HG02840 (cell line): ENCODE measurements at regions not wholly inside any gene's neighbourhood (a gene's known extent, or its start where the extent isn't known, plus 50 kb on each side); places are given as distances from the start of the nearest gene placed in this dataset.
"Not testable (repeated sequence)": the region's sequence is repeated elsewhere in the genome, so short reads cannot be mapped to it uniquely, and the experiment has no call there.

ENCODE experiments used
- ATAC-seq: cut with Tn5 transposase; IDR thresholded peaks from one replicate; pipeline ENCODE4 v1.9.1; 2021; ENCODE audit warnings: mild to moderate bottlenecking, moderate library complexity, moderate number of reproducible peaks; ENCODE audit not compliant: unreplicated experiment, low FRiP score

DNA sequence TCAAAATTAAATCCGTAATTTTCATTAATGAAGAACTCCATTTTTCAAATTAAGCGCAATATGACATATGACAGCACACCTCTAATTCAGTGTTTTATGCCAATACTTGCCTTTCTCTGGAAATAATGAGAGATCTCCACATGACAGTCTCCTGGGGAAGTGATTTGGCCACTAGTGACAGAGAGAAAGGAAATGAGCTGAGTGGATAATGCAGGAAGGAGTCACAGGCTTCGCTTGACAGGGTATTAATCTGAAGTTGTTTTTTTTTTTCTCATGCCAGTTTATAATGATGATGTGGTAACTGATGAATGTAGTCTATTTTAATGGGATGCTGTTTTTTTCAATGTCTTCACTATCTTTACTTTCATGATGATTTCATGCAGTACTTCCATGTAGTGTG, 1079.4 kb upstream of the GYPC start:
- ATAC-seq: no peak

DNA sequence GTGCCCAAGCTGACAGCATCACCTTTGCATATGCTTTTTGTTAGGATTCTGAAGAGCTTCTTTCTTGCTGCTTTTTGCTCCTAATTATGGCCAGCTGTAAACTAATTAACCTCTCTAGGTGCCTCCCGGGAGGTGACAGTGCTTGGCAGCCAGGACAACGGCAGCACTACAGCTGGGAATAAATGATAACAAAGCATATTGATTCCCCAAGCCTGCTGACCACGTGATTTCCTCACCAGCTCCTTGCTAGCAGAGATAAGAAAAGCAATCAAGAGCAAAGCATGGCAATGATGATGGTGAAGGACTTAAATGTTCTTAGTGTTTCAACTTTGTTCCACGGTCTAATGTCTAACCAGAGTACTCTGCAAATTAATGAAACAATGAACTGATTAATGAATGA, 1074.4 kb upstream of the GYPC start:
- ATAC-seq: no peak

DNA sequence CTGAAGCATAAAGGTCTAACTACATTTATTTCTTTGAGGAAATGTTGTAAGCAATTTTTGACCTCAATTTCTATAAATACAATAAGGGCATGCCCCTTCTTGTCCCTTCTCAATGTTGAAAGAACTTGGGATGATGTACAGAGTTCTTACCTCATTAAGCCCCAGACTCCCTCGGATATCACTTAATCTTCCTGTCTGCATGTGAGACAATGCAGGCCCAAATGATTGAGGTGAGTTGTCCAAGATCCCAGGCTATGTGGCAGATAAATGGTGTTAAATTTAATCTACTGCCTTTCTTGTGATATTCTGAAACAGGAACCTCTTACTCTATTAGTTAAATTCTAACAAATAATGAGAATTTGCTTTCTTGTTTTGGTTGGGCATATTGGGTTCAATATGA, 1073.4 kb upstream of the GYPC start:
- no peak for ATAC-seq

DNA sequence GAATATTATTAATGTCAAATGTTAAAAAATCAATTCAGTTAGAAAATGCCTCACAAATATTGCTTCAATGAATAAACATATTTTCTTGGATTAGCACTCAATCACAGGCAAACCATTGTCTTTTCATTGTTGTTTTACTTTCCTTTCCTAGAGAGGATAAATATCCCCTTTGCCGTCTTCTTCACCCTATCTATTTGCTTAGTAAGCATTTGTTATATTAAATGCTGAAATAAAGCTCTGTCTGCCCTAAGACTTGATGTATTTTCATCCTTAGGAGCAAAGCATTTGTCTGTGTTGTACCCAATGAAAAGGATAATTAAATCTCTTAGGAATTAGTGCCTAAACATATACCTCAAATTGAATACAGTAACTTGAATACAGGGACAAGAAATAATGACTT, 1071.2 kb upstream of the GYPC start:
- ATAC-seq: no peak

DNA sequence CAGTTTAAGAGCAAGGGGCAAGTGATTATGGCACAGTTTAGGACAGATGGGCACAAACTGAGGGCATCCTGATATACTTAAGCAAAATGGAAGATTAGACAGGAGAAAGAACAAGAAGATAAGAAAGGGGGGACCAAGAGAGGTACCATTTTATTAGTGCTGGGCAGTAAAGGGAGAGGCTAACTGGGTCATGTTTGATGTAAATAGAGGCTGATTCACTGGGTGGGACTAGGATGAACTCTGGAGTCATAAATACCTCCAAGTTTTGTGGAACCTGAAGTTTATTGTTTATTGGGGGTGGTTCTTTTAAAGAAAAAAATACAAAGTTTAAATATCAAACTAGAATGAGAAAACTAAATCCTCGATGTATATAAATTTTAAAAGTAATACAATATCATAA, 1067.2 kb upstream of the GYPC start:
- ATAC-seq: no peak

DNA sequence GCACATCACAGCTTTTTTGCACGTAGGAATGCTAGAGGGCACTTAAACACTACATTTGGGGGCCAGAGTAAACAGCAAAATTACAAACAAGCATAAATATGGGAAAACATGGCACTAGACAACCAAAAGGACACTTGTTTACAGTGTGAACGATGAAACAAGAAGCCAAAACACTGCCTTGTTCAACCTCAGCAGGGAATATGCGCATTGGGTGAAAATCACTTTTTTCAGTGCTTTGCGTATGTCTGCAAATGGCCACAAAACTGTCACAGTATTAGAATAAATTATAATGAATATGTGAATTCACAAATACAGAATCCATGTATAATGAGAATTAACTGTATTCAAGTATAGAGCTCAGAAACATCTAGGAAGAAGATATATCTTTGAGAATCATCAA, 1064.0 kb upstream of the GYPC start:
- ATAC-seq: no peak

DNA sequence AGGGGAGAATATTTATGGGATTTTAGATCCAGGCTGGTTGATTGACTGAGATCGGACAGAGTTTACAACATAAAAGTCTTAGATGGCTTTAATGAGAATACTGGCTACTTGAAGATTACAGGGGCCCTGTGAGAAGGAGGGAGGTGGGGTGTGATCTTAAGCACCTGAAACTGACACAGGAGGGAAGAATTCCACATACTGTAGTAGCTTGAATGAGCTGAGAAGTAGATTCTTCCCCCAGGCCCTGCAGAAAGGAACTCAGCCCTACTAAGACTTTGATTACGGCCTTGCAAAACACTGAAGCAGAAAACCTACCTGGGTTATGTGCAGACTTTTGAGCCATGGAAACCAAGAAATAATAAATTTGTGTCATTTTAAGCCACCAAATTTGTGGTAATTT, 1062.9 kb upstream of the GYPC start:
- no peak for ATAC-seq

DNA sequence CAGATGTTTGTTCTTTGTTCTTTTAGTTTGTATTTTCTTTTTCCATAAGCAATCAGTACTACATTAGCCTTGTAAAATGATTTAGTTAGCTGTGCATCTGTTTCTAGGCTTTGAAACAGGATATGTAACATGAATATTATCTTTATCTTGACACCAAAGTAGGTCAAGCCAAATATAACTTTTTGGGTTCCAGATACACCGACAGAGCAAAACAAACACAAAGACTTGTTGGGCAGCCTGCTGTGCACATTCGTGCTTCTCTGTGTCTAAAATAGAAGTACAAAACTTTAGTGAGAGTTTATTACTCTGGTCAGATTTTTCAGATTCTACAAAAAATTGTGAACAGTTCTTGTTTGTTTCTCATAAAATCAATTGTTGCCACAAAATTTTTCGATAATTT, 1059.3 kb upstream of the GYPC start:
- ATAC-seq: no peak

DNA sequence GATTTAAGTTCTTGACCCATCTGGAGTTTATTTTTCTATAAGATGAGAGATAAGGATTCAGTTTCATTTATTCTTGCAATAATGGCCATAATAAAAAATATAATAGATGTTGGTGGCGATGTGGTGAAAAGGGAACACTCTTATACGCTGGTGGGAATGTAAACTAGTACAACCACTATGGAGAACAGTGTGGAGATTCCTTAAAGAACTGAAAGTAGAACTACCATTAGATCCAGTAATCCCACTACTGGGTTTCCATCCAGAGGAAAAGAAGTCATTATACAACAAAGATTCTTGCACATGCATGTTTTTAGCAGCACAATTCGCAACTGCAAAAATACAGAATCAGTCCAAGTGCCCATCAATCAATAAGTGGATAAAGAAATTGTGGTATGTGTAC, 1040.5 kb upstream of the GYPC start:
- no peak for ATAC-seq

DNA sequence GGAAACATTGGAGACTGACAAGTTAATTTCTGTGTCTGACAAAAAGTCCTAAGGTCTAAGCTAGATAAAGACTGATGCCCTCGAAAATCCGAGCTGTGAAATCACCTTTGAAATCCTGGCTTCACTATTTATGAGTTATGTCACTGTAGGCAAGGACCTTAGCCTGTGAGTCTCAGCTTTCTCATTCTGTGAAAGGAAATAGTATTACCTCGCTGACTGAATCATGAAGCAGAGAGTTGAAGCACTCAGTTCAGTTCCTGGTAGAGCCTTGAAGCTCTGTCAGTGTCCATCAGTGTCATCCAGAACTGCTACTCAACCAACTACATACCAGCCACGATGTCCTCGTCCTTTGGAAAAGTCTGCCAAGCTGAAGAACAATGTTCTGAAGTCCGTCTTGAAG, 1025.6 kb upstream of the GYPC start:
- no peak for ATAC-seq

DNA sequence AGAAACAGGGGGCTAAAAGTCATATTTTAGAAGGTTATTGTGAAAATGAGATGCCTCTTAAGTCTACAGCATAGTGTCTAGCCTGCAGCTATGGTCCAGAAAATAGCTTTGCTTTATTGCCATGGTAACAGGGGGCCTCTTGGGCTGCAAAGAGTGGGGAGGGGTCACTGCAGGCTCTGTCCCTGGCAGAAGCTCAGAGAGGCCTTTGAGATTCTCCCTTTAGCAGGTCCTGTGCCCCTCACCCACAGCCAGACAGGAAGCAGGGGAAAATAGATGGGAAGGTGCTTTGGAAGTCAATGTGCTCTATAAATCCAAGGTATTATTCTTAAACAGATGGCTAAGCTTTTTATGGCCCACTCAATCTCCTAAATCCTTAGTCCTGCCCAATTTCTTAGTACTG, 1021.3 kb upstream of the GYPC start:
- no peak for ATAC-seq

DNA sequence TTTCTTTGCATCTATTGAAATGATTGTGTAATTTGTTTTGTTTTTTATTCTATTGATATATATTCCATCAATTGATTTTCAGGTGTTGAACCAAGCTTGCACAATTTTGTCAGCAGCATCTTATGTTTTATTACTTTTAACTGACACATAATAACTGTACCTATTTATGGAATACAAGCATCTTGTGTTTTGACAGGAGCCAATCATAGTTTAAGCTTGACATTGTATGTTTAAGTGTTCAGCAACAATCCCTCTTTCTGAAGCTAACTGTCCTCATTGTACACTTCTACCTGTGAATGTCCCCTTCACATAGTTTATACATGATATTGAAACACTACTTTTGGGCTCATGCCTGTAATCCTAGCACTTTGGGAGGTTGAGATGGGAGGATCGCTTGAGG, 1017.6 kb upstream of the GYPC start:
- ATAC-seq: no peak

DNA sequence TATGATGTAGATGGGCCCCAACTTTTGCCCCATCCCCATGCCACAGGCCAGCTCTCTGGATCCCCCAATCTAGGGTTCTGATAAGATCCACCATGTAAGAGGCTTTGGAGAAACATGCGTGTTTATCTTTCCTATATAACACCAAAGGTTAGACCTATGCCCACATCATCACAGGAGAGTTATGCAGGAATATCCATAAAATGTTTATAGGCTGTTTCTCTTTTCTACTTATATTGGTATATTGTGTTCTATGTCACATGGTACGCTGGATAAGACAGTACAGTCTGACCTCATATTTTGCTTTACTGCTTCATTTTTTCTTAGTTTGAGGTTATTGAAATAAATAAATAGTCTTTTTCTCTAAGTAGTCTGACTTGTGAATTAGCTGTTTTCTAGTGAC, 1013.9 kb upstream of the GYPC start:
- no peak for ATAC-seq

DNA sequence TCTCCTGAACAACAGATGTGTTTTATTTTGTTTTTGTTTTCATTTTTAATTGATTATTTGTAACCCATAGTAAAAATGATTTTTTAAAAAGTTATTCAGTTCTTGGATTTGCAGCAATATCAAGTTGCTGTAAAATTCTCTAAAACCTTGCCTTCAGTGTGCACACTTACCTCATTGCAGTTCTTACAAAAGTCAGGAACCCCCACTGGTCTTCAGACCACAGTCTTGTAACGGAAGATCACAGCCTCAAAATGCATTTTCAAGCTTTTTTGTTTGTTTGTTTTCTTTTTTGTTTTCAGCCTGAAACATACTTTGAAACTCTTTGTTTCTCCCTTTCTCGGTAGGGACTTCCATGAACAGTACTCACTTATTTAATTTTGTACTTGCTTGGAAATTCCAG, 1012.8 kb upstream of the GYPC start:
- no peak for ATAC-seq

DNA sequence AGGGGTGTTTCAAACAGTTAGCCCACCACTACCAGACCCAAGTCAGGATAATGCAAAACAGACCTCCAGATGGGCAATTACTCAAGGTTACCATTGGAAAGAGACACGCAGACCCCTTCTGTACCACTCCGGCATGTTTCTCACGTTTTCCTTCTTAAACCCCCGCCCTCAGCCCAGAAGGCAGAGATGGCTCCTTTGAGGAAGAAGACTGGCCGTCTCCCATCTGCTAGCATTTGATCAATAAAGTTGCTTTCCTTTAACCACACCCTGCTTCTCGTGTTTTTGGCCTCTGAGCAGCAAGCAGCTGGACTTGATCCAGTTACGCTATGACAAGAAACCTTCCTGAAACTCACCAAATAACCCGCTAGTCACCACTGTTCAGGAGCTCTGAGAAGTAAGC, 1012.4 kb upstream of the GYPC start:
- ATAC-seq: no peak

DNA sequence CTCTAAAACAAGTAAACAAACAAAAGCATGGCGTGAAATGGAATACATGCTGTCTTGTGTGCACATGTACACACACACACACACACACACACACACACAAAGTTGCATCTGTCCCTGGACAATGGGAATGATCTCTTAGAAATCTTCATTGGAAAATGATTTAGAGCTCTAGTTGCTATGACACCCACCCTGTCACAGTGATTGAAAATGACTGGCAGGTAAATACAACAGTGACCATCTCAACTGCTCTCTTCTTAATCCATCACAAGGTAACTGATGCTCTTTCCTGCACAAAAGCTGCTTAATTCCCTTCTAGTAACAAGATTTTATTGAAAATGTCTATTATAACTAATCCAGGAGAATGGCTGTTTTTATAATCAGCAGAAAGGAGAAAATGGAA, 1011.7 kb upstream of the GYPC start:
- ATAC-seq: no peak

DNA sequence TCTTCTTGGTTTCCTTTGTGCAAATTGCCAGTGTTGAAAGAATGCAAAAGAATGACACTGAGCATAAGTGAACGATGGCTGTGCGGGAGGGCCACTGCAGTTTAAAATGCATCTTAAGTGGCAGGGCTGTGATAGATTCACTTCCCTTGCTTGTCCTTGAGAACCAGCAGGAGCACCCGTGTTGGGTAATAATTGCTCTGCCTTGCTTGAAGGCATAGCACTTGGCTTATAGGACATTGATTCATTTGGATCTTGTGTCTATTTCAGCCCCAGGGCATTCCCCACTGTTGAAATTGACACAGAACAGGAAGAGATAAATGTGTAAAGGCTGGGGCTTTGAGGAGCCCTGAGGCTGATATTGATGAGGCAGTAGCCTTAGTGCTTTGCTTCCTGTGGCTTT, 1003.7 kb upstream of the GYPC start:
- no peak for ATAC-seq

DNA sequence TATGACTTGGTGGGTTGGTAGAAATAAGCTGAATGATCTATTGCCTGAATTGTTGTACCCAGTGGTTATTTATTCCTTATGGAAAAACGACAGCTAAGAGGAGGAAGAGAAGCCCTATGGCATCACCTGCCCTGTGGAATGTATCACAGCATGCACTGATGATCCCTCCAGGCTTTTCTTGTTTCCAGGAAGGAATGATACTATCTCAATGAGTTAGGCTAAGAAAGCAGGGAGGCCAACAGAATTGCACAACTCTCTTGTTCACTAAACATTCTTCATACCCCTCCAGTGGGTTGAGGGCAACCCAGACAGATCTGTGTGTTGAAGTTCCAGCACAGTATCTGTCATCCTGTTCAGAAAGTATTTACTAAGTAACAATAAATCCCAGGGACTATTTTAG, 1001.7 kb upstream of the GYPC start:
- no peak for ATAC-seq

DNA sequence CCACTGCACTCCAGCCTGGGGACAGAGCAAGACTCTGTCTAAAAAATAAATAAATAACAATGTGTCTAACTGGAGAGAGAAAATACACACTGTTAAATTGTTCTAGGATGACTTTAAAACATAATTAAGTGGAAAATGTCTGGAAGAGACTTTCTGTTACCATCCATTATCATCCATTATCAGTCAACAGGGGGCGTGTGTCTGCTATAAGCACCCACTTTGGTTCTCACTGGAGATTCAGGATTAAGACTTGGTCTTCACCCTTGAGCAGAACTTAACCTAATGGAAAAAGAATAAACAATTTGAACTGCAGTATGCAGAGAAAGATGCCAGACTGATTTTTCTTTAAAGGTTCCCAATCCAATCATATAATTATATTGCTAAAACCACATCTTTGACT, 999.8 kb upstream of the GYPC start:
- no peak for ATAC-seq

DNA sequence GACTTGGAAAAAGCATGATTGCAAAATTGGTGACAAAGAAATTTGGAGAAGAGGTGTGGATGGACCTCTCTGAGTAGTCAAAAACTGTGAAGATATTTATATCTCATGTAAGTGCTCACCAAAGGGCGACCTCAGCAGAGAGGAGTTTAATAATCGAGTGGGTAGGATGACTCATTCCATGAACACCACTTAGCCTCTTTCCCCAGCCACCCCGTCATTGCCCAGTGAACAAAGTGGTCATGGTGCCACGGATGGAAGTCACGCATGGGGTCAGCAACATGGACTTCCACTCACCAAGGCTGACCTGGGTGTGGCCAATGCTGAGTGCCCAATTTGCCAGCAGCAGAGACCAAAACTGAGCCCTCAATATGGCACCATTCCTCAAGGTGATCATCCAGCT, 997.4 kb upstream of the GYPC start:
- ATAC-seq: no peak

DNA sequence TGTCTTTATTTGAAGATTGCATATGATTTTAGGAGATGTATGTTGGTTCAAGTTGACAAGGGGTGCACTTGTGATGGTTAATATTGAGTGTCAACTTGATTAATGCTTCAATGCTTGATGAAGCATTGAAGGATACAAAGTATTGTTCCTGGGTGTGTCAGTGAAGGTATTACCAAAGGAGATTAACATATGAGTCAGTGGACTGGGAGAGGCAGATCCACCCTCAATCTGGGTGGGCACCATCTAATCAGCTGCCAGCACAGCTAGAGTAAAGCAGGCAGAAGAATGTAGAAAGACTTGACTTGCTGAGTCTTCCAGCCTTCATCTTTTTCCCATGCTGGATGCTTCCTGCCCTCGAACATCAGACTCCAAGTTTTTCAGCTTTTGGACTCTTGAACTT, 995.6 kb upstream of the GYPC start:
- not testable (repeated sequence) for ATAC-seq

DNA sequence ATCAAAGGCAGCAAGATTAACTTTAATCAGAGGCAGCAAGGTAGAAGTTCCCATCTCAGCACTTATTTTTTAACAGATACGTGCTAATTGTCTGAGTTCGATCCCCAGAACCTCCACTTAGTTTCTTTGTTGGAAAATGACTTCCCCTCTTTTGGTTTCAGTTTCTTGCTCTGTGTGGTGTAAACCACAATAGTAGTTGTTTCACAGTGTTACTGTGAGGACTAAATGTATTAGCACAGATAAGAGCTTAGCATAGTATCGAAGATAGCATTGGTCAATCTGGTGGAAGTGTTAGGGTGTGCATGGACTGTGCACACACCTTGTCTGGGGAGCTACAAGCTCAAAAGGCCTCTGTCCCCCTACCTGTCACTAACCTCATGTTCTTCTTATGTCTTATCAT, 988.3 kb upstream of the GYPC start:
- no peak for ATAC-seq

DNA sequence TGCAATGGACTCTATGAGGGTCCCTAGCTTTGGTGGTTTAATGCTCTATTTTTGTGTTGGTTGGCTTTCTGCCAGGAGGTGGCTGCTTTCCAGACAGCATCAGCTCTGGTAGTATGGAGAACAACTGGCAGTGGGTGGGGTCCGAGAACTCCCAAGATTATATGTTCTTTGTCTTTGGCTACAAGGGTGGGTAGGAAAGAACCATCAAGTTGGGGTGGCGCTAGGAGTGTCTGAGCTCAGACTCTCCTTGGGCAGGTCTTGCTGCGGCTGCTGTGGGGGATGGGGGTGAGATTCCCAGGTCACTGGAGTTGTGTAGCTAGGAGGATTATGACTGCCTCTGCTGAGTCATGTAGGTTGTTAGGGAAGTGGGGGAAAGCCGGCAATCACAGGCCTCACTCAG, 976.1 kb upstream of the GYPC start:
- no peak for ATAC-seq

DNA sequence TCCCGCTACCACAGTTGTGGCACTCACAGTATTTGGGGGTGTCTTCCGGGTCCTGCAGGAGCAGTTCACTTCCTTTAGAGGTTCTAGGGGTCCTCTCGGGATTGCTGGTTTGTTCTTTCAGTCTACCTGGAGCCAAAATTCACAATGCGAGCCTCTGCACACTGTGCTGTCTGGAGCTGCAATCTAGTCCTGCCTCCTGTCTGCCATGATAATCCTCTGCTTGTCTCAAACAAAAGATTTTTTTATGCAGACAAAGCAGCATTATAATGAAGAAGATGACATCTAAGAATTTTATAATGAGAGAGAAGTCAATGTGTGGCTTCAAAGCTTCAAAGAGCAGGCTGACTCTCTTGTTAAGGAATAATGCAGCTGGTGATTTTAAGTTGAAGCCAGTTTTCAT, 975.1 kb upstream of the GYPC start:
- ATAC-seq: no peak
